ENCODE measurements at regions not wholly inside any gene's neighbourhood (a gene's known extent, or its start where the extent isn't known, plus 50 kb on each side); places are given as distances from the start of the nearest gene placed in this dataset.

DNA sequence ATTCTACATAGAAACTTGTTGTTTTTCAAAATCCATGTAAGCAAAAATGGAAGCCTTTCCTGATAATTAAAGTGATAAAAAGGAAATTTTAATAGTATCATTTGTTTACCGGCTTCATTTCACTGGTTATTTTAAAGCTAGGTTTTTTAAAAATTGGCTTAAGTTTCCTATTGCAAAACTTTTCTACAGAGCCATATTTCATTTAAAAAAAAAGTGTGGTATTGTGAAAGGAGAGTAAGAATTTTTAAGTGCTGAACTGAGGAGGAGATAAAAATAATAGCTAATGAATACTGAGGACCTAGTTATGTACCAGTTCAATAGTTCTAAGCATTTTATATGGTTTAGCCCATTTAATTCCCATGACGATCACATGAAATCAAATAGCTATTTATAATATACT, 172.2 kb upstream of the COL1A2 start:
- Histone ChIP-seq H3K4me1 (ENCODE audit: control insufficient read depth in 1 of 2, insufficient read depth in 2 of 2, low read length in 2 of 2) (peaks cover 0 to 4% of the 10 kb centered on the region in 2 experiments), H2BK120ac (ENCODE audit: insufficient read depth, low read length, poor library complexity) (no peak overlapping the region), H3K9ac (ENCODE audit: low read length) (no peak overlapping the region), H2AK5ac (ENCODE audit: low read length) (no peak overlapping the region), H4K12ac (ENCODE audit: low read depth, low read length) (no peak overlapping the region), H3K27ac (ENCODE audit: low read depth, low read length) (no peak overlapping the region), H2BK5ac (ENCODE audit: low read depth, low read length, poor library complexity) (no peak overlapping the region), H3K23ac (ENCODE audit: low read length) (no peak overlapping the region), H3K4ac (ENCODE audit: low read depth, low read length) (no peak overlapping the region), H2BK12ac (ENCODE audit: low read length) (no peak overlapping the region), H3K18ac (ENCODE audit: low read length) (no peak overlapping the region), H2AFZ (ENCODE audit: insufficient read depth, low read length, poor library complexity) (no peak overlapping the region), H3K79me2 (ENCODE audit: control insufficient read depth, insufficient read depth, low read length, poor library complexity) (no peaks in the 10 kb centered on the region), H3K4me3 (ENCODE audit: low read depth, low read length) (no peak overlapping the region), H4K8ac (ENCODE audit: low read depth, low read length) (no peak overlapping the region), H3K27me3 (ENCODE audit: insufficient read depth, low read length) (no peaks in the 10 kb centered on the region), H3K14ac (ENCODE audit: low read length) (no peak overlapping the region), H4K91ac (ENCODE audit: low read depth, low read length) (no peak overlapping the region), H3K36me3 (ENCODE audit: control insufficient read depth in 1 of 2, insufficient read depth in 2 of 2, low read length in 2 of 2) (no peaks in the 10 kb centered on the region), H3K9me3 (ENCODE audit: insufficient read depth, low read depth, low read length) (no peaks in the 10 kb centered on the region), H3K79me1 (ENCODE audit: low read length) (no peaks in the 10 kb centered on the region), H3K4me2 (ENCODE audit: low read length) (no peak overlapping the region)
- WGBS (ENCODE audit: extremely low coverage, insufficient coverage, insufficient read length) = no CpG with 5 or more reads among the region's 2 CpGs
- DNase-seq = no peak

DNA sequence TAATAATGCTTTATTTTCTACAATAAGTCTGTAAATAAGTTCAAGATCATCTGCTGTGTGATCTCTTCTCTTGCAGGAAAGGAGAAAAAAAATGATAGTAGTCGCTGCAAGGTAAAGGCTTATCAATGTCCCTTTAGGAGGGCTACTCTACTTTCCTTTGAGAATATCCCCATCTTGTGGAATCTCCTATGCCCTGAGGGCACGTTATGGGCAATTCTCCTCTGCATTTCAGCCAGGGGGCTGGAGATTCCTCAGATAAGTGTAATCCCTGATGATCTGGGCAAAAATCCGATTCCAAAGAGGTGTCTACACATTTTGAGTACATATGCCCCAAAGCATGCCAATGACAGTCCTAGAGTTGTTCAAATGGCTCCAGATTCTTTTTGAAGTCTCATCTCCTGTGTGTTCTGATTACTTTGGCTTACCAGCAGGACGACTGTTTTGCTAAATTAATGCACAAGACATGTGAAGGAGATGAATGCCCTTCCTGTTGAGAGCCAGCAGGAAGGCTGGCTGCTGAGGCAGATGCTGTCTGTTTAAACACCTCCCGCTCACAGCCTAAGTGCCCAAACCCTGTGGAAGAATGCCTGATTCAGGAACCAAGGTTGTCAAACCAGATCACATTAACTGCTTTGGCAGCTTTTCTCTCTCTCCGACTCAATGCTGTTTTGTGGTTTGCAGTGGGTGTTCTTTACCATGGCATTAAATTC, 171.2 kb upstream of the COL1A2 start:
- Histone ChIP-seq H3K18ac (ENCODE audit: low read length) (no peak overlapping the region), H3K36me3 (ENCODE audit: control insufficient read depth in 1 of 2, insufficient read depth in 2 of 2, low read length in 2 of 2) (no peaks in the 10 kb centered on the region), H2BK5ac (ENCODE audit: low read depth, low read length, poor library complexity) (no peak overlapping the region), H3K27me3 (ENCODE audit: insufficient read depth, low read length) (no peaks in the 10 kb centered on the region), H3K79me1 (ENCODE audit: low read length) (no peaks in the 10 kb centered on the region), H3K27ac (ENCODE audit: low read depth, low read length) (no peak overlapping the region), H3K23ac (ENCODE audit: low read length) (no peak overlapping the region), H3K9ac (ENCODE audit: low read length) (no peak overlapping the region), H3K14ac (ENCODE audit: low read length) (no peak overlapping the region), H3K4me1 (ENCODE audit: control insufficient read depth in 1 of 2, insufficient read depth in 2 of 2, low read length in 2 of 2) (peaks cover 0 to 4% of the 10 kb centered on the region in 2 experiments), H2BK120ac (ENCODE audit: insufficient read depth, low read length, poor library complexity) (no peak overlapping the region), H4K12ac (ENCODE audit: low read depth, low read length) (no peak overlapping the region), H3K4ac (ENCODE audit: low read depth, low read length) (no peak overlapping the region), H4K8ac (ENCODE audit: low read depth, low read length) (no peak overlapping the region), H3K4me3 (ENCODE audit: low read depth, low read length) (no peak overlapping the region), H2BK12ac (ENCODE audit: low read length) (no peak overlapping the region), H2AFZ (ENCODE audit: insufficient read depth, low read length, poor library complexity) (no peak overlapping the region), H3K4me2 (ENCODE audit: low read length) (no peak overlapping the region), H4K91ac (ENCODE audit: low read depth, low read length) (no peak overlapping the region), H3K79me2 (ENCODE audit: control insufficient read depth, insufficient read depth, low read length, poor library complexity) (no peaks in the 10 kb centered on the region), H3K9me3 (ENCODE audit: insufficient read depth, low read depth, low read length) (no peaks in the 10 kb centered on the region), H2AK5ac (ENCODE audit: low read length) (no peak overlapping the region)
- WGBS (ENCODE audit: extremely low coverage, insufficient coverage, insufficient read length) = no CpG with 5 or more reads among the region's 6 CpGs
- DNase-seq = peak; percentile 5 to 40

DNA sequence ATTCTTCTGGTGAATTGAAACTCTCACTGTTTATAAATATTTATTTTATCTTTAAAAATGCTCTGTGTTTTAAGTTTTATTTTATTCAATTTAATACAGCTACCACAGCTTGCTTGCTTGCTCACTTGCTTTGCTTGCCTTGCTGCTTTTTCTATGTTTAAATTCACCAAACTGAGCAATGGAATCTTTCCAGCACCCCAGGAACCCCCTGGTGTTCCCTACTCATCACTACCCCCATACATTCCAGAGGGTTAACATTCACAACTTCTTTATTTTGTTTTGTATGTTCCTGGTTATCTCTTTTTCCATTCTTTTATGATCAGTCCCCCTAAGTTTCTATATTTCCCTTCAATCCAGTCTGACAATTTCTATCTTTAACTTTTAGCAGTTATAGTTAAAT, 166.5 kb upstream of the COL1A2 start:
- Histone ChIP-seq H3K9ac (ENCODE audit: low read length) (no peak overlapping the region), H3K79me2 (ENCODE audit: control insufficient read depth, insufficient read depth, low read length, poor library complexity) (no peaks in the 10 kb centered on the region), H3K4me2 (ENCODE audit: low read length) (no peak overlapping the region), H2BK5ac (ENCODE audit: low read depth, low read length, poor library complexity) (no peak overlapping the region), H3K14ac (ENCODE audit: low read length) (no peak overlapping the region), H4K12ac (ENCODE audit: low read depth, low read length) (no peak overlapping the region), H3K23ac (ENCODE audit: low read length) (no peak overlapping the region), H2BK12ac (ENCODE audit: low read length) (no peak overlapping the region), H3K27me3 (ENCODE audit: insufficient read depth, low read length) (no peaks in the 10 kb centered on the region), H3K4me3 (ENCODE audit: low read depth, low read length) (no peak overlapping the region), H3K4me1 (ENCODE audit: control insufficient read depth in 1 of 2, insufficient read depth in 2 of 2, low read length in 2 of 2) (peaks cover 0 to 4% of the 10 kb centered on the region in 2 experiments), H3K18ac (ENCODE audit: low read length) (no peak overlapping the region), H3K9me3 (ENCODE audit: insufficient read depth, low read depth, low read length) (no peaks in the 10 kb centered on the region), H3K27ac (ENCODE audit: low read depth, low read length) (no peak overlapping the region), H4K91ac (ENCODE audit: low read depth, low read length) (no peak overlapping the region), H2AFZ (ENCODE audit: insufficient read depth, low read length, poor library complexity) (no peak overlapping the region), H3K4ac (ENCODE audit: low read depth, low read length) (no peak overlapping the region), H3K79me1 (ENCODE audit: low read length) (no peaks in the 10 kb centered on the region), H3K36me3 (ENCODE audit: control insufficient read depth in 1 of 2, insufficient read depth in 2 of 2, low read length in 2 of 2) (no peaks in the 10 kb centered on the region), H4K8ac (ENCODE audit: low read depth, low read length) (no peak overlapping the region), H2BK120ac (ENCODE audit: insufficient read depth, low read length, poor library complexity) (no peak overlapping the region), H2AK5ac (ENCODE audit: low read length) (no peak overlapping the region)
- no peak for DNase-seq

DNA sequence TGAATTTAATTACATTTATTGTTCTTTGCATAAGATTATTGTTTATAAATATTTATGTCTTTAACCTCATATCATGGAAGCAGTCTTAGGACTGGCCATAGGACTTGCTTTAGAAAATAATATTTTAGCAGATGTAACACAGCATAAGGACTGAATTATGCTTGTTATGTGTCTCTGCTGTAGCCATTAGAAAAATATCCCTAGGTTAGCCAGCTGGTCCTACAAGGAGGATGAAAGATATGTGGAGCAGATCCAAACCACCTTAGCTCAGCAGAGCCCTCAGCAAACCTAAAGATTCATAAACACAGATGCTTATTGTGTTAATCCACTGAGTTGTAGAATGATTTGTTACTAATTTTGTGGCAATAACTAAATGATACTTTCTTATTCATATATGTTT, 166.0 kb upstream of the COL1A2 start:
- Histone ChIP-seq H3K9ac (ENCODE audit: low read length) (no peak overlapping the region), H4K12ac (ENCODE audit: low read depth, low read length) (no peak overlapping the region), H3K14ac (ENCODE audit: low read length) (no peak overlapping the region), H3K36me3 (ENCODE audit: control insufficient read depth in 1 of 2, insufficient read depth in 2 of 2, low read length in 2 of 2) (no peaks in the 10 kb centered on the region), H3K9me3 (ENCODE audit: insufficient read depth, low read depth, low read length) (no peaks in the 10 kb centered on the region), H3K79me2 (ENCODE audit: control insufficient read depth, insufficient read depth, low read length, poor library complexity) (no peaks in the 10 kb centered on the region), H2BK120ac (ENCODE audit: insufficient read depth, low read length, poor library complexity) (no peak overlapping the region), H3K4me1 (ENCODE audit: control insufficient read depth in 1 of 2, insufficient read depth in 2 of 2, low read length in 2 of 2) (peaks cover 0 to under 1% of the 10 kb centered on the region in 2 experiments), H2BK12ac (ENCODE audit: low read length) (no peak overlapping the region), H4K91ac (ENCODE audit: low read depth, low read length) (no peak overlapping the region), H3K79me1 (ENCODE audit: low read length) (no peaks in the 10 kb centered on the region), H2AK5ac (ENCODE audit: low read length) (no peak overlapping the region), H3K4me2 (ENCODE audit: low read length) (no peak overlapping the region), H3K27ac (ENCODE audit: low read depth, low read length) (no peak overlapping the region), H2BK5ac (ENCODE audit: low read depth, low read length, poor library complexity) (no peak overlapping the region), H4K8ac (ENCODE audit: low read depth, low read length) (no peak overlapping the region), H2AFZ (ENCODE audit: insufficient read depth, low read length, poor library complexity) (no peak overlapping the region), H3K23ac (ENCODE audit: low read length) (no peak overlapping the region), H3K18ac (ENCODE audit: low read length) (no peak overlapping the region), H3K4me3 (ENCODE audit: low read depth, low read length) (no peak overlapping the region), H3K27me3 (ENCODE audit: insufficient read depth, low read length) (no peaks in the 10 kb centered on the region), H3K4ac (ENCODE audit: low read depth, low read length) (no peak overlapping the region)
- DNase-seq = no peak
